Stimulated activated effector memory CD8-positive, alpha-beta T cell treated with anti-CD3 and anti-CD28 coated beads, Interleukin-12 subunit alpha, Interleukin-12 subunit beta, amount 100 ng/mL, for 72 hours (primary cell): ENCODE measurements at regions not wholly inside any gene's neighbourhood (a gene's known extent, or its start where the extent isn't known, plus 50 kb on each side); places are given as distances from the start of the nearest gene placed in this dataset.
A peak's percentile ranks its signal among the peaks of the same experiment; 100 is the strongest.

Experiments
- ATAC-seq: fragments of 150-1000 bp; cut with Tn5 transposase; 2 replicates; pipeline ENCODE4 v1.10.0; 2021
- DNase-seq, 2 donors: peaks; one replicate each; pipeline ENCODE4 v3.0.0; 2021 to 2022; ENCODE audit warnings: low spot score in 2 of 2
- H3K27ac Mint-ChIP-seq: one replicate; pipeline ENCODE4 v1.8.0; 2022; ENCODE audit warnings: mild to moderate bottlenecking, mixed read lengths
- H3K36me3 Mint-ChIP-seq: one replicate; pipeline ENCODE4 v1.8.0; 2022; ENCODE audit warnings: mild to moderate bottlenecking, mixed read lengths
- H3K4me1 Mint-ChIP-seq: one replicate; pipeline ENCODE4 v1.8.0; 2022; ENCODE audit warnings: mixed read lengths
- H3K4me3 Mint-ChIP-seq: one replicate; pipeline ENCODE4 v1.8.0; 2022; ENCODE audit warnings: mild to moderate bottlenecking, mixed read lengths
- H3K9me3 Mint-ChIP-seq: one replicate; pipeline ENCODE4 v1.8.0; 2022; ENCODE audit warnings: mixed read lengths

- Mint-ChIP-seq H3K27ac (no peak overlapping the region), H3K36me3 (no peaks in the 10 kb centered on the region), H3K4me3 (no peak overlapping the region), H3K9me3 (peaks cover 19% of the 10 kb centered on the region), H3K4me1 (no peaks in the 10 kb centered on the region)
- no peak for ATAC-seq
- no peak for DNase-seq
These were observed 465.0 kb downstream of the MTRR start for GRCh38 chr5:8333977-8334376.

- no peak overlapping the region for H3K4me3 Mint-ChIP-seq
- H3K36me3 Mint-ChIP-seq: no peaks in the 10 kb centered on the region
- no peak overlapping the region for H3K27ac Mint-ChIP-seq
- DNase-seq (no peak), ATAC-seq (no peak)
- H3K4me1 Mint-ChIP-seq: no peaks in the 10 kb centered on the region
- peaks cover 25% of the 10 kb centered on the region for H3K9me3 Mint-ChIP-seq
These were observed 471.3 kb downstream of the MTRR start for GRCh38 chr5:8340261-8340660.

- DNase-seq: no peak
- H3K4me1 Mint-ChIP-seq: no peaks in the 10 kb centered on the region
- no peaks in the 10 kb centered on the region for H3K36me3 Mint-ChIP-seq
These were observed 471.9 kb downstream of the MTRR start for GRCh38 chr5:8340739-8341344.

GRCh38 chr5:8341406-8341805, 472.5 kb downstream of the MTRR start:
- Mint-ChIP-seq H3K4me1 (no peaks in the 10 kb centered on the region), H3K27ac (no peak overlapping the region), H3K36me3 (no peaks in the 10 kb centered on the region), H3K4me3 (no peak overlapping the region), H3K9me3 (peaks cover 25% of the 10 kb centered on the region)
- no peak for ATAC-seq
- no peak for DNase-seq

More at GRCh38 chr5:8340739-8341344, 471.9 kb downstream of the MTRR start:
- no peak overlapping the region for H3K27ac Mint-ChIP-seq
- H3K9me3 Mint-ChIP-seq: peaks cover 27% of the 10 kb centered on the region
- ATAC-seq: no peak
- no peak overlapping the region for H3K4me3 Mint-ChIP-seq

- Mint-ChIP-seq H3K27ac (no peak overlapping the region), H3K4me3 (no peak overlapping the region), H3K4me1 (no peaks in the 10 kb centered on the region), H3K36me3 (no peaks in the 10 kb centered on the region), H3K9me3 (peaks cover 20% of the 10 kb centered on the region)
- DNase-seq: no peak
- no peak for ATAC-seq
These were observed 479.0 kb downstream of the MTRR start for GRCh38 chr5:8347984-8348383.

- no peak overlapping the region for H3K4me3 Mint-ChIP-seq
- H3K4me1 Mint-ChIP-seq: no peaks in the 10 kb centered on the region
These were observed 480.9 kb downstream of the MTRR start for GRCh38 chr5:8349855-8350254.

GRCh38 chr5:8350644-8351339, 481.8 kb downstream of the MTRR start:
- no peak for DNase-seq
- no peak overlapping the region for H3K27ac Mint-ChIP-seq
- no peak overlapping the region for H3K4me3 Mint-ChIP-seq
- no peaks in the 10 kb centered on the region for H3K36me3 Mint-ChIP-seq
- H3K4me1 Mint-ChIP-seq: no peaks in the 10 kb centered on the region
- peaks cover 13% of the 10 kb centered on the region for H3K9me3 Mint-ChIP-seq
- no peak for ATAC-seq

More at GRCh38 chr5:8349855-8350254, 480.9 kb downstream of the MTRR start:
- ATAC-seq (no peak), DNase-seq (no peak)
- Mint-ChIP-seq H3K36me3 (no peaks in the 10 kb centered on the region), H3K9me3 (peaks cover 20% of the 10 kb centered on the region), H3K27ac (no peak overlapping the region)

GRCh38 chr5:8355981-8356380, 487.0 kb downstream of the MTRR start:
- peaks cover 9% of the 10 kb centered on the region for H3K9me3 Mint-ChIP-seq
- DNase-seq (no peak), ATAC-seq (no peak)
- no peaks in the 10 kb centered on the region for H3K4me1 Mint-ChIP-seq
- H3K4me3 Mint-ChIP-seq: no peak overlapping the region
- no peaks in the 10 kb centered on the region for H3K36me3 Mint-ChIP-seq
- no peak overlapping the region for H3K27ac Mint-ChIP-seq

- DNase-seq: no peak
- Mint-ChIP-seq H3K27ac (no peak overlapping the region), H3K4me3 (no peak overlapping the region), H3K9me3 (peaks cover 6% of the 10 kb centered on the region), H3K4me1 (no peaks in the 10 kb centered on the region), H3K36me3 (no peaks in the 10 kb centered on the region)
- ATAC-seq: no peak
These were observed 491.1 kb downstream of the MTRR start for GRCh38 chr5:8360012-8360411.

GRCh38 chr5:8362495-8362894, 493.5 kb downstream of the MTRR start:
- H3K36me3 Mint-ChIP-seq: no peaks in the 10 kb centered on the region
- no peak overlapping the region for H3K4me3 Mint-ChIP-seq
- H3K4me1 Mint-ChIP-seq: no peaks in the 10 kb centered on the region
- DNase-seq (no peak), ATAC-seq (no peak)
- peaks cover 6% of the 10 kb centered on the region for H3K9me3 Mint-ChIP-seq
- H3K27ac Mint-ChIP-seq: no peak overlapping the region

- DNase-seq (no peak), ATAC-seq (no peak)
- Mint-ChIP-seq H3K4me3 (no peak overlapping the region), H3K27ac (no peak overlapping the region), H3K4me1 (no peaks in the 10 kb centered on the region), H3K9me3 (peaks cover 6% of the 10 kb centered on the region), H3K36me3 (no peaks in the 10 kb centered on the region)
These were observed 494.2 kb downstream of the MTRR start for GRCh38 chr5:8363138-8363537.

GRCh38 chr5:8366266-8366665, 497.3 kb downstream of the MTRR start:
- Mint-ChIP-seq H3K36me3 (no peaks in the 10 kb centered on the region), H3K4me3 (no peak overlapping the region), H3K4me1 (no peaks in the 10 kb centered on the region), H3K27ac (no peak overlapping the region), H3K9me3 (peaks cover 3% of the 10 kb centered on the region)
- no peak for ATAC-seq
- DNase-seq: no peak

- ATAC-seq (peak; percentile 64), DNase-seq (no peak)
- Mint-ChIP-seq H3K36me3 (no peaks in the 10 kb centered on the region), H3K4me3 (no peak overlapping the region), H3K4me1 (no peaks in the 10 kb centered on the region), H3K27ac (no peak overlapping the region), H3K9me3 (peaks cover 9% of the 10 kb centered on the region)
These were observed 507.5 kb downstream of the MTRR start for GRCh38 chr5:8376478-8376877.

GRCh38 chr5:8381972-8382371, 513.0 kb downstream of the MTRR start:
- no peak overlapping the region for H3K27ac Mint-ChIP-seq

GRCh38 chr5:8382456-8382855, 513.5 kb downstream of the MTRR start:
- H3K4me3 Mint-ChIP-seq: no peak overlapping the region
- no peaks in the 10 kb centered on the region for H3K9me3 Mint-ChIP-seq
- no peaks in the 10 kb centered on the region for H3K4me1 Mint-ChIP-seq
- no peak overlapping the region for H3K27ac Mint-ChIP-seq
- ATAC-seq (no peak), DNase-seq (no peak)
- no peaks in the 10 kb centered on the region for H3K36me3 Mint-ChIP-seq

More at GRCh38 chr5:8381972-8382371, 513.0 kb downstream of the MTRR start:
- Mint-ChIP-seq H3K36me3 (no peaks in the 10 kb centered on the region), H3K4me1 (no peaks in the 10 kb centered on the region), H3K9me3 (no peaks in the 10 kb centered on the region), H3K4me3 (no peak overlapping the region)
- DNase-seq (no peak), ATAC-seq (no peak)

- no peaks in the 10 kb centered on the region for H3K4me1 Mint-ChIP-seq
- H3K9me3 Mint-ChIP-seq: no peaks in the 10 kb centered on the region
- H3K27ac Mint-ChIP-seq: no peak overlapping the region
- no peak for DNase-seq
- no peak overlapping the region for H3K4me3 Mint-ChIP-seq
- ATAC-seq: no peak
- H3K36me3 Mint-ChIP-seq: no peaks in the 10 kb centered on the region
These were observed 514.7 kb downstream of the MTRR start for GRCh38 chr5:8383616-8384015.
